HG03039 (cell line): ENCODE measurements at regions not wholly inside any gene's neighbourhood (a gene's known extent, or its start where the extent isn't known, plus 50 kb on each side); places are given as distances from the start of the nearest gene placed in this dataset.

Experiments
- ATAC-seq: cut with Tn5 transposase; IDR thresholded peaks from one replicate; pipeline ENCODE4 v1.9.1; 2021; ENCODE audit warnings: mild to moderate bottlenecking, moderate library complexity; ENCODE audit not compliant: unreplicated experiment

DNA sequence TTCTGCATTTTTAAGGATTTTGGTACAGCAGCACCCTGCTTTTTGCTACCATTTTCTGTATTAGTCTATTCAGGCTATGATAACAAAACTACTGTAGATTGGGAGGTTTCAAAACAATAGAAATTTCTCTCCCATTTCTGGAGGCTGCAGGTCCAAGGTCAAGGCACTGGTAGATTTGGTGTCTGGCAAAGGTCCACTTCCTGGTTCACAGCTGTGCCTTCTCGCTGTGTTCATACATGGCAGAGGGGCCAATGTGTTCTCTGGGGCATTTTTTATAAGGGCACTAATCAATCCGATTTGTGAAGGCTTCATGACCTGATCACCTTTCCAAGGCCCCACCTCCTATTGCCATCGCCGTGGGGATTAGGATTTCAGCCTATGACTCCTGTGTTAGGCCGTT is 268.1 kb upstream of the RTL1 start:
- ATAC-seq, result no peak

DNA sequence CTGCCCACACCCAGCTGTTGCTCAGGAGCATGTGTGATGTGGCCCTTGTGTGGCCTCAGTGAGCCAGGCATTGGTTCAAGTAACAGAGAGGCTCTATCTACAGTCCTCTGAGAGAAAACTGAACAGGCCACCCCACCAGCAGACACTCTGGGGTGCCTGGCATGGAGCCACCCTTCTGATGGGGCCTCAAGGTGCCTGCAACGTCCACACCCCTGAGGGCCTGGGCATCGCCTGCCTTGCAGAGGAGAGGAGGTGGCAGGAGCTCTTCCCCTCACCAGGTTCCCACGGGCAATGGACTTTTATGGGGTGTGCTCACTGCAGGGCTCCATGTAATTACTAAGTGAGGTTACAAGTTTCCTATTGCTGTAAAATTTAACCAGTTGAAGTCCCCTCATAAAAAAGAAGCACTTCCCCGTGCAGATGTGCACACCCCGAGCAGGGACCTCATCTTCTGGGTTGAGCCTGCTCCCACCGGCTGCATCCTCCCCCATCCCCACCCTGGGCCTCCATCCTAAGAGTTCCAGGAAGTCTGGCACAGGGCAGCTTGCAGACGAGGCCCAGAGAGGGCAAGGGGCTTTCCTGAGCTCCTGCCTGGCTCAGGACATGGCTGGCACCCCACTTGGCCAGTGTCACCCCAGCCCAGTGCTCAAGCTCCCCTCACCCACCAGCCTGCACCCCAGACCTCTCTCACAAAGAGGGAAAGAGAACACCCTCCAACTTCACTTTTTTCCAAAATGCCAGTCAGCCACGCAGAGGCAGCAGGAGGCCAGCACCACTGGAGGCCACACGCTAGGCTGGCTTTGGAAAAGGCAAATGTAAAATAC is 270.4 kb upstream of the RTL1 start:
- ATAC-seq, result no peak

DNA sequence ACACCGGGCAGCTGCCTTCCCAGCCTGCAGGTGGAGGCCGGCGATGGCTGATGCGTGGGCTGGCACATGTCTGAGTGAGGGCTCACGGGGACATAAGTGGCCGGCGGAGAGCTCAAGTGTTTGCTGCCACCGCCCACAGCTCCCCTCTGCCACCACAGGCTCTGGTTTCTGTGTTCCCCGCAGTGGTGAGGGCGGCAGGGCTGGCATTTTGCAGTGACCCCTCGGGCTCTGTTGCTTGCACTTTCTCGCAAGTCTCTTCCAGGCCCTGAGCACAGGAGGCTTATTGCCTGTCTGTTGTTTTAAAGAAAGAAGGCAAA is 271.0 kb upstream of the RTL1 start:
- ATAC-seq, result no peak

- ATAC-seq, result no peak
Measured at GRCh38 chr14:101174980-101175606, 271.6 kb upstream of the RTL1 start.

DNA sequence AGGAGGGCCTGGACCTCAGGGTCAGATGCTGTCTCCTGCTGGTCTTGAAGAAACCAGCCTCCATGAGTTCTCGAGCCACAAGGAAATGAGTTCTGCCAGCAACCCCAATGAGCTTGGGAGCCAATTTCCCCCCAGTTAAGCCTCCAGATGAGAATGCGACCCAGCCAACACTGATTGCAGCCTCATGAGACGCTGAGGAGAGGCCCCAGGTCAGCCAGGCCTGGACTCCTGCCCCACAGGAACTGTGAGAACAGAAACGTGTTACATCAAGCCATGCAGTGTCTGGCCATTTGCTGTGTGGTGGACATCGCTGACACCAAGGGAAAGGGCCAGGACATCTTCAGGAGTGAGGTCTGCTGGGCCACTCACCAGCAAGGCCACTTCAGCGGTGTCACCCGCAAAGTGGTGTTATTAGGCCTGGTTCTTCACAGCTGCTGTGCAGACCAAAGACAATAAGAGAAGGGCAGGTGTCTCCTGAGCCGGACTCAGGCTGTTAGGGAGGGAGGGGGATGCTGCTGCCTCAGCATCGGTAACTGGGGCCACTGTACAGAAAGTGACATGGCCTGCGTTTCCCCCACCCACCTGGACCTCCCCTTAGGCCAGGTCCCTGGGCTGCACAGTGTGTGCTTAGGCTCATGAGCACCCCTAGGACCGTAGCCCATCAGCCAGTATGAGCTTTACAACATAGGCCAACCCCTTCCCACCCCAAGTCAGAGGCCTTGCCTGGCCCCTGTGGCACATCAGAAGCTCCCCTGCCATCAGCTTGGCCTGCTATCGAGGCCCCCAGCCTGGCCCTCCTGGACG is 272.4 kb upstream of the RTL1 start:
- no peak for ATAC-seq

GRCh38 chr14:101176535-101177205 is 273.1 kb upstream of the RTL1 start:
- no peak for ATAC-seq

DNA sequence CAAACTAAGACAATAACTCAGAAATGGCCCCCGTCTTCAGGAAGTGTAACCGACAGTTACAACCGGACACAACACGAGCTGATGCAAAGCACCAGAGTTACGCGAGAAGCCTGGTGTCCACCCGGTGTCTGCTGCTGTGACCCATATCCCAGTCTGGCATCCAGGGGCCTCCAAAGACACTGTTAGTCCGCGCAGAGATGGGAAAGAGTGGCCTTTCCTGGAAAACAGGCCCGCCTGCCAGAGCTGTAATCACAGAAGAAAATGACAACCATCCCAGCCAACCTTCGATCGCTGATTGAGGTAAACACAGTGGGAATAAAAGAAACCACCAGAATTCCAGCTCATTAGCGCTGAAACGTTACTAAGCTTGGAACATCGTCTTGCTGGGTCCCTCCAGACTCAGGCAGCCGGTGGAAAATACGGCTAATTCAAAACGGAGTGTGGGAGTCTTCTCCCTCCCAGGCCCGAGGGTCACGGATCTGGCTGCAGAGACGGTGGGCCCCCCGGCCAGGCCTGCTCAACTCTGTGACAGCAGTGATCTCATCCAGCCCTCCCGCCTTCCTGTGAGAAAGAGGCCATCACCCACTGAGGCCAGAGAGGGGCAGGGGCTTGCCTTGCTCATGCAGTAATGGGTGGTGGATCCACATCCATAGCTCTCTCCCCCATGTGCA is 273.9 kb upstream of the RTL1 start:
- no peak for ATAC-seq

DNA sequence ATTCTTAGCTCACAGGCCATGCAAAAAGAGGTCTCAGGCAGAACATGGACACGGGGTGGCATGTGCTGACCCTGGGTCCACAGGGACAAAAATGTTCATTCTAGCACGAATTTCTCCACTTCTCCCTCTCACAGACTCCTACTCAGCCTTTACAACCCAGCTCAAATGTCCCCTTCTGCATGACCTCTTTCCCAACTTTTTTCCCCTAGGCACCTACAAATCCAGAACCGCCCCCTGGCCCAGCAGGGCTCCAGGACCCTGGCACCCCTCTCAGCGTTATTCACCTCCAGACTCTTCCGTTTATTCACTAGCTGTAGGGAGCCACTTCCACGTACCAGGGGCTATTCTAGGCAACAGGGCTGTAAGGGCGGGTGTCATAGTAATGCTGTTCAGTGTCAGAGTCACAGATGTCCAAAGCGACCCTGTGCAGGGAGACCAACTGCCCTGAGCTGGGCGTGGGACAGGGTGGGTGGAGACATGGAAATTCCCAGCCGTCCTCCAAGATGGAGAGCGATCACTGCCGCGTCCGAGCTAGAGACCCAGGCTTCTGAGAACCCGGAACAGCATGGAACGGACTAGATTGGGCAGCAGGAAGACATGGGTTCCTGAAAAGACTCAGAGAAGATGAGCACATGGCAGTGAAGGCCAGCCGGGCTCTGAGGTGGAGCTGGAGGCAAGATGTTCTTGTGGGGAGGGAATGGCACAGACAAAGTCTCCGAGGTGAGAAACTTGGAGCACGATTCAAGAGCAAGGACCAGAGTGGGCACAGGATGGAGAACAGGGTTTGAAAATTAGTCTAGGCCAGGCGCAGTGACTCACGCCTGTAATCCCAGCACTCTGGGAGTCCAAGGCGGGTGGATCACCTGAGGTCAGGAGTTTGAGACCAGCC is 274.9 kb upstream of the RTL1 start:
- no peak for ATAC-seq

DNA sequence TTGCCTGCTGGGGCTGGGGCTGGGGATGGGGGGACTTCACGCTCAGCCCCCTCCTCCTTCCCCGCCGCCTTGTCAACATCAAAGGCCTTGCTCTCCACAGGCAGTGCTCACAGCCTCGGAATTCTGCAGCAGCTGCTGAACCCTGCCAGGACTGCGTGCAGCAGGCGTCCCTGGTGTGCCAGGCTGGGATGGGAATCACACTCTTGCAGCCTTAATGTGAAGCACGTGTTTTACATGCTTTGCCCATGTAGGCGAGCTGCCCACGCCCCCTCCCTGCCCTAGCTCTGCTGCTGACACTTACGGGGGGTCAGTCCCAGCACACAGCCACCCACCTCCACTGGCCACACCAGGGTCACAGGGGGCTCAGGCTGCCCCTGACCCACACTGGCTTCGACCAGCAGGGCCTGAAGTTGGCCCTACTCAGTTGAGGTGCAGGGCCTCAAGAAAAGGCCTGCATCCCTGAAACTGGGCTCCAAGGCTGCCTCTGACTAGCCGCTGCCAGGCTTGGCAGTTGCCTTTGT is 276.2 kb upstream of the RTL1 start:
- no peak for ATAC-seq

DNA sequence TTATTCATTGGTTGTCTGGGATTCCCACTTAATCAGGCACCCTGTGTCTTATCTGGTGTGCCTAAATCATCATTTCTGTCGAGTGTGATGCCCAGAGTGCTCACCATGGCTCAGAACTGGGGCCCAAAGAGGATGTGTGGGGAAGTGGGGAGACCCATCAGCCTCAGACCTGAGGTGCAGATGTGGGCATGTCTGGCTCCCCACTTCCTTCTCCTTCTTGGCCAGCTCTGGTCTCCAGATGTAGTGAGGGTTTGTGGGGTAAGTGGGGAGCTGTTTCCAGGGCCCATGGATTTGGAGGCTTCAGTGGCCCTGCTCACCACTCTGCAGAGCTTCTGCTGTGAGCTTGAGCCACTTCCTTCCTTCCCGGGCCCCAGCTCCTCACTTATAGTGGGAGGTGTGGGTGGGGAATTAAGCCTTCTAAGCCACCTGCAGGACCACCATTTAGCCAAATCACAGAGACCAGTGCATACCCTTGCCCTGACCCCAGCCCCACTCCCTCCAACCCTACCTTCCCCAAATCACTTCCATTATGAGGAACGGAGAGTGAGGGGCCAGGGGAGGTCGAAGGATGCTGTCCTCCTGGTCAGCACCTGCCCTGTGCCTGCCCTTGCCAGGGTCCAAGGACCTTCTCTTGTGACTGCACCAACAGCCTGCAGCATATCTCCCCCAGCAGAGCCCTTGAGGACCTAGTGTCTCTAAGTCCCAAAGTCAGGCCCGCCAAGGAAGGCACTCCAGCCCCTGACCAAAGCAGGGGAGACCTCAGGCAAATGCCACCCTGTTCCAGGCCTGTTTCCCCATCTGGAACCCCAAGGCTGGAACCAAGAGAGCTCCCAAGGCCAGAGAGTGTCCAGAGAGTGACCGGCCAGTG is 278.2 kb upstream of the RTL1 start:
- ATAC-seq, result no peak

DNA sequence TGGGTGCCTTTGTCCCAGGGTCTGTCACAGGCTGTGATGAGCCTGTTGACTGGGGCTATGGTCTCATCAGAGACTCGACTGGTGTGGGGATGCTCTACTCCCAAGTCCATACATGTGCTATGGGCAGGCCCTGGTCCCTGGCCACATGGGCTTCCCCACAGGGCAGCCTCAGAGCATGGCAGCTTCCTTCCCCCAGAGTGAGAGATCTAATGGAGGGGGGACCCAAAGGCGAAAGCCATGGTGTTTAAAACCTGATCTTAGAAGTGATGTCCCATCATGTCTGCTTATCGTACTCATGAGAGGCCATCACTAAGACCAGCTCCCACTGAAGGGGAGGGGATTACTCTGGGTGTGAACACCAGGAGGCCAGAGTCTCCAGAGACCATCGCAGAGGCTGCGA is 279.0 kb upstream of the RTL1 start:
- ATAC-seq, result no peak

GRCh38 chr14:101183376-101184103 is 280.0 kb upstream of the RTL1 start:
- no peak for ATAC-seq

DNA sequence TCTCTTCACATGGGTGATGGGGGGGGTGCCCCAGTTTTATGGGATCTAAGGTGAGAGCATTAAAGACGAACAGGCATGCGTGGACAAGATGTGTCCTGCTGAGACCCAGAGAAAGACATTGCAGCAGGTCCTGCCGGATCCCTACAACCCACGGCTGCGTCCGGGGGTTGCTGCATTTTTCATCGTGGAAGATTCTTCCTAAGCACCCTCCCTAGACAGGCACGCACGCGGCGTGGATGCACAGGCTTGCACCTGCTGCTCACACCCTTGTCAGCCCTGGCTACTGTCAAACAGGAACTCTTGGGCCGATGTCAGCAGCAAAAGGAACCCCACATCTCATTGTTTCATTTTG is 280.6 kb upstream of the RTL1 start:
- ATAC-seq, result no peak

DNA sequence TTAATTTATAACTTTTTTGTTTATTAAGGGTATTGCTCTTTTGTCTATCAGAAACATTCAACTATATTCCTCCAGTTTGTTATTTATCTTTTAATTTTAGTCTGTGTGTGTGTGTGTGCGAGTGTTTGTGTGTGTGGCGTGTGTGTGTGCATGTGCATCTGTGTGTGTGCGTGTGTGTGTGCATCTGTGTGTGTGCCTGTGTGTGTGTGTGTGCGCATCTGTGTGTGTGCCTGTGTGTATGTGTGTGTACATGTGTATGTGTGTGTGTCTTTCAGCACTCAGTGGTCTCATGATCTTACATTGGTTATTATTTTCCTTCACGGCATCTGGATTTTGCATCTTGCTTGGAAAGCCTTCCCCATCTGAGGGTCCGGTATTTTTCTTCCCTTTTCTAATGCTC is 281.1 kb upstream of the RTL1 start:
- ATAC-seq, result no peak

- no peak for ATAC-seq
Measured at GRCh38 chr14:101185073-101185835, 281.7 kb upstream of the RTL1 start.

- no peak for ATAC-seq
Measured at GRCh38 chr14:101185946-101186345, 282.4 kb upstream of the RTL1 start.

DNA sequence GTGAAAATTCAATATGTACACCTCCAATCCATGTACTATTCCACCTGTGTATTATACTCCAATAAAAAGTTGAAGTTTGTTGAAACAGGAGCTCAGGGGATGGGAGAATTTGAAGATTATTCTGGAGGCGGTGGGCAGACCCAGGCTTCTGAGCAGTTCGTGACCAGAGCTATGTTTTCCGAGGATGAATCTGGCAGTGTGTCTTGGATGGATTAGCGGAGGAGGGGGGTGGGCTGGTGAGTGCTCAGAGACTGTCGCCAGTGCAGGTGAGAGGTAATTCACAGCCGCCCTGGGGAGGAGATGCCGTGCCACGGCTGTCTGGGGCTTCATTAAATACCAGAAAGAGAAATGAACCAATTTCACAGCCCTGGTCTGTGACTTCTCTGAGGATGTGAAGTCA is 283.0 kb upstream of the RTL1 start:
- ATAC-seq, result no peak
